Astrocyte (in vitro differentiated cells and primary cell): ENCODE measurements at regions not wholly inside any gene's neighbourhood (a gene's known extent, or its start where the extent isn't known, plus 50 kb on each side); places are given as distances from the start of the nearest gene placed in this dataset.

ENCODE experiments used
- DNase-seq: peaks from one replicate; pipeline ENCODE4 v3.0.0-alpha.2; 2010; ENCODE audit warnings: low read depth
- FAIRE-seq: peaks from 2 replicates; lab custom pipeline; 2011; peaks lifted over from hg19 to GRCh38; lab: Jason Lieb, UNC
- H2AFZ ChIP-seq: 2 replicates; pipeline ENCODE4 v1.6.0; 2012; ENCODE audit warnings: low read depth, low read length, inconsistent platforms
- H3K27ac ChIP-seq: 2 replicates; pipeline ENCODE4 v1.5.1; 2011; ENCODE audit warnings: low read depth, low read length, inconsistent platforms
- H3K27me3 ChIP-seq: 2 replicates; pipeline ENCODE4 v1.6.0; 2011; ENCODE audit warnings: low read length, inconsistent platforms; ENCODE audit not compliant: insufficient read depth
- H3K36me3 ChIP-seq: 2 replicates; pipeline ENCODE4 v1.5.1; 2011; ENCODE audit warnings: low read length, inconsistent platforms; ENCODE audit not compliant: insufficient read depth
- H3K4me1 ChIP-seq: 2 replicates; pipeline ENCODE4 v1.5.1; 2011; ENCODE audit warnings: low read length, inconsistent platforms; ENCODE audit not compliant: insufficient read depth
- H3K4me2 ChIP-seq: 2 replicates; pipeline ENCODE4 v1.6.0; 2012; ENCODE audit warnings: low read length, inconsistent platforms
- H3K4me3 ChIP-seq: 2 replicates; pipeline ENCODE4 v1.5.1; 2011; ENCODE audit warnings: low read depth, mild to moderate bottlenecking, low read length, inconsistent platforms; ENCODE audit not compliant: insufficient read depth
- H3K79me2 ChIP-seq: 2 replicates; pipeline ENCODE4 v1.6.0; 2012; ENCODE audit warnings: mild to moderate bottlenecking, low read length, inconsistent platforms; ENCODE audit not compliant: insufficient read depth
- H3K9ac ChIP-seq: 2 replicates; pipeline ENCODE4 v1.6.0; 2012; ENCODE audit warnings: mild to moderate bottlenecking, low read length, inconsistent platforms
- H3K9me3 ChIP-seq: 2 replicates; pipeline ENCODE4 v1.5.1; 2012; ENCODE audit warnings: low read depth, mild to moderate bottlenecking, low read length, inconsistent platforms; ENCODE audit not compliant: insufficient read depth
- H4K20me1 ChIP-seq: 2 replicates; pipeline ENCODE4 v1.6.0; 2012; ENCODE audit warnings: low read length, inconsistent platforms; ENCODE audit not compliant: insufficient read depth
- H3K27ac Mint-ChIP-seq: one replicate; pipeline ENCODE4 v1.8.0; 2021; ENCODE audit warnings: mild to moderate bottlenecking, mixed read lengths; ENCODE audit not compliant: unreplicated experiment
- H3K27me3 Mint-ChIP-seq: one replicate; pipeline ENCODE4 v1.8.0; 2021; ENCODE audit warnings: low read depth, mixed read lengths; ENCODE audit not compliant: unreplicated experiment
- H3K36me3 Mint-ChIP-seq: one replicate; pipeline ENCODE4 v1.8.0; 2021; ENCODE audit warnings: low read depth, mixed read lengths; ENCODE audit not compliant: unreplicated experiment
- H3K4me1 Mint-ChIP-seq: one replicate; pipeline ENCODE4 v1.8.0; 2021; ENCODE audit warnings: low read depth, mixed read lengths; ENCODE audit not compliant: unreplicated experiment
- H3K4me3 Mint-ChIP-seq: one replicate; pipeline ENCODE4 v1.8.0; 2021; ENCODE audit warnings: mild to moderate bottlenecking, moderate library complexity, mixed read lengths; ENCODE audit not compliant: unreplicated experiment
- H3K9me3 Mint-ChIP-seq: one replicate; pipeline ENCODE4 v1.8.0; 2021; ENCODE audit warnings: mild to moderate bottlenecking, mixed read lengths; ENCODE audit not compliant: unreplicated experiment
- EZH2 ChIP-seq: IDR thresholded peaks from 2 replicates; pipeline ENCODE4 v1.6.1; 2012; ENCODE audit warnings: mild to moderate bottlenecking, low read length, inconsistent platforms; ENCODE audit not compliant: insufficient read depth
- TF ChIP-seq, protein P1 (sequence below): IDR thresholded peaks from 2 replicates; pipeline ENCODE4 v1.5.1; 2011; ENCODE audit warnings: low read depth, mild to moderate bottlenecking, inconsistent platforms, low read length, moderate library complexity; ENCODE audit not compliant: insufficient read depth

DNA sequence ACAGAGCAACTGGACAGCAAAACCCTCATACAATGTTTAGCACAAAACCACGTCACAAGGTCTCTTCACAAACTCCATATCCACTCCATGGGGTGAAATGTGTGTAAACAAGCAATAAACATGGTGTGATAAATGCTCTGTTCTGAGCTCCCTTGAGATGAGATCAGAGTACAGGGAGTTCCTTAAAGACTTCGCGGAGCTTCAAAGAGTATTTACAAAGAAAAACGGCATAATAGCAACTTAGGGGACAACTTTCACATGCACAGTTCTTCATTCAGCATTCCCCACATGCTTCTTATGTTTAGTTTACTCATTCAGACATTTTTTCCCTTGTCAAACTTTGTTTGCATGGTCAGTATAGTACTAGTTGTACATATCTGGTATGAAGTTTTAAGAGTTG, 52.5 kb upstream of the SUCLG2 start:
- Histone ChIP-seq H3K79me2 (no peaks in the 10 kb centered on the region), H3K4me1 (no peaks in the 10 kb centered on the region), H3K9me3 (no peaks in the 10 kb centered on the region), H3K9ac (no peak overlapping the region), H3K27me3 (no peaks in the 10 kb centered on the region), H4K20me1 (no peaks in the 10 kb centered on the region), H3K4me3 (no peak overlapping the region), H3K27ac (no peak overlapping the region), H2AFZ (no peak overlapping the region), H3K36me3 (no peaks in the 10 kb centered on the region), H3K4me2 (no peak overlapping the region)
- no peaks in the 10 kb centered on the region for H3K36me3 Mint-ChIP-seq
- FAIRE-seq (no peak), DNase-seq (no peak)
- TF ChIP-seq EZH2 = no peak
- TF ChIP-seq, protein P1, sequence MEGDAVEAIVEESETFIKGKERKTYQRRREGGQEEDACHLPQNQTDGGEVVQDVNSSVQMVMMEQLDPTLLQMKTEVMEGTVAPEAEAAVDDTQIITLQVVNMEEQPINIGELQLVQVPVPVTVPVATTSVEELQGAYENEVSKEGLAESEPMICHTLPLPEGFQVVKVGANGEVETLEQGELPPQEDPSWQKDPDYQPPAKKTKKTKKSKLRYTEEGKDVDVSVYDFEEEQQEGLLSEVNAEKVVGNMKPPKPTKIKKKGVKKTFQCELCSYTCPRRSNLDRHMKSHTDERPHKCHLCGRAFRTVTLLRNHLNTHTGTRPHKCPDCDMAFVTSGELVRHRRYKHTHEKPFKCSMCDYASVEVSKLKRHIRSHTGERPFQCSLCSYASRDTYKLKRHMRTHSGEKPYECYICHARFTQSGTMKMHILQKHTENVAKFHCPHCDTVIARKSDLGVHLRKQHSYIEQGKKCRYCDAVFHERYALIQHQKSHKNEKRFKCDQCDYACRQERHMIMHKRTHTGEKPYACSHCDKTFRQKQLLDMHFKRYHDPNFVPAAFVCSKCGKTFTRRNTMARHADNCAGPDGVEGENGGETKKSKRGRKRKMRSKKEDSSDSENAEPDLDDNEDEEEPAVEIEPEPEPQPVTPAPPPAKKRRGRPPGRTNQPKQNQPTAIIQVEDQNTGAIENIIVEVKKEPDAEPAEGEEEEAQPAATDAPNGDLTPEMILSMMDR = no peak
- no peaks in the 10 kb centered on the region for H3K4me1 Mint-ChIP-seq
- H3K4me3 Mint-ChIP-seq = no peak overlapping the region
- no peak overlapping the region for H3K27ac Mint-ChIP-seq
- H3K9me3 Mint-ChIP-seq = no peaks in the 10 kb centered on the region
- no peaks in the 10 kb centered on the region for H3K27me3 Mint-ChIP-seq

DNA sequence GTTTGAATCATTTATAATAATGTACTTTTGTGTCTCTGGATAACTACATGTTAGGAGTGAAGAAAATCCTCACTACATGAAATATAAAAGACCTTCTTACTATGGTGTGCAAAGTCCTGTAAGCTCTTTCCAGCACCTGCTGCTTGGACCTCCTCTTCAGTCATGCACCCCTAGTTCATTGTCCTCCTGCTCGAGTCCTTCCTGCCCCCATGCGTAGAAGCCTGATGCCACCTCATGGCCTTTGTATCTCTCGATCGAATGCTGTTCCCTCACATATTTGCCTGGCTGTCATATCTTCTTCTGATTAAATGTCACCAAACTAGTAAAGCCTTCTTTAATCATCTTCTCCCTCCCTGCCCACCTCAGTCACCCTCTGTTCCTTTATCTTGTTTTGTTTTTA, 49.9 kb upstream of the SUCLG2 start:
- no peak for TF ChIP-seq EZH2
- TF ChIP-seq, protein P1 = no peak
- no peak overlapping the region for H3K4me2 ChIP-seq
- FAIRE-seq = no peak
- no peak overlapping the region for H3K4me3 ChIP-seq
- no peaks in the 10 kb centered on the region for H3K9me3 ChIP-seq
- H3K27ac ChIP-seq = no peak overlapping the region
- no peaks in the 10 kb centered on the region for H4K20me1 ChIP-seq
- no peaks in the 10 kb centered on the region for H3K4me1 Mint-ChIP-seq
- no peaks in the 10 kb centered on the region for H3K27me3 Mint-ChIP-seq
- H3K4me1 ChIP-seq = no peaks in the 10 kb centered on the region
- no peak overlapping the region for H3K4me3 Mint-ChIP-seq
- no peak for DNase-seq
- no peaks in the 10 kb centered on the region for H3K36me3 ChIP-seq
- no peak overlapping the region for H2AFZ ChIP-seq
- no peak overlapping the region for H3K27ac Mint-ChIP-seq
- H3K9ac ChIP-seq = no peak overlapping the region
- H3K27me3 ChIP-seq = no peaks in the 10 kb centered on the region
- no peaks in the 10 kb centered on the region for H3K79me2 ChIP-seq
- no peaks in the 10 kb centered on the region for H3K36me3 Mint-ChIP-seq
- H3K9me3 Mint-ChIP-seq = no peaks in the 10 kb centered on the region
